H1 (cell line): ENCODE measurements at regions not wholly inside any gene's neighbourhood (a gene's known extent, or its start where the extent isn't known, plus 50 kb on each side); places are given as distances from the start of the nearest gene placed in this dataset.

Experiments used
- POLR2AphosphoS5 ChIP-seq: IDR thresholded peaks from 2 replicates; pipeline ENCODE4 v1.6.1; 2011; ENCODE audit warnings: low read depth, low read length
- TBP ChIP-seq: IDR thresholded peaks from 2 replicates; pipeline ENCODE4 v1.6.1; 2011; ENCODE audit warnings: low read depth, low read length, improper control_type of control experiment

DNA sequence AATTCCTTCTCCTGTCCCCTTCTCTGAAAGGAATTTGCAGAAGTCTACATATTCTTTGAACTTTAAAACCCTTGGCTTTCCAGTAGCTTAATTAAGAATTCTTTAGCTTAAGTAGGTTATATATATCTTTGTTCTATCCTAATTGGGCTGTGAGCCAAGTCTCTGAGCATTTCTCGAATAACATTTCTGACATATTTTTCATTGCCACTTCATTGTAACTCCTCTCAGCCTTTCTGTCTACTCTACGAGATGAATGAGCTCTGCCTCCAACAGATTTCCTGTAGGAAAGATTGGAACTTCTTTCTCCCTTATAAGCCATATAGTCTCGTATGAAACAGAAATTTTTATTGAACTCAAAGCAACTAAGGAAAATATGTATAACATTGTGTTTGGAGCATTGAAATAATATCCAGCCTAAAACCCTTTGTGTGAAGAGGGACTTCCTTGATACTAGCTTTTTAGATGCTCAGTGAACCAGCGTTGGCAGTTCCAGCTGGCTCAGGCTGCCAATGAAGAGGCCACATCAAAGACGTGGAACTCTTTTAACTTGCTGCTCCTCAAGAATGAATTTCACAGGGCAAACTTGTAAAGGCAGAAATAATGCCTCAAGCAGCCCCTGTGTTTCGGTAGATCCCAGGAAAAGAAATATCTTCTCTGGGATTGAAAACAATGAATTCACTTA is 87.7 kb upstream of the NOX3 start:
- TF ChIP-seq TBP (no peak), POLR2AphosphoS5 (no peak)
